Stomach smooth muscle (tissue), 2 donors: ENCODE measurements at regions not wholly inside any gene's neighbourhood (a gene's known extent, or its start where the extent isn't known, plus 50 kb on each side); places are given as distances from the start of the nearest gene placed in this dataset.
"Not testable (repeated sequence)": the region's sequence is repeated elsewhere in the genome, so short reads cannot be mapped to it uniquely, and the experiment has no call there.

Source experiments
- H3K27ac ChIP-seq: one replicate; pipeline ENCODE4 v1.7.0; 2013; ENCODE audit warnings: mild to moderate bottlenecking, low read length, inconsistent platforms
- H3K27me3 ChIP-seq, 2 donors: one replicate each; pipeline ENCODE4 v1.7.0; 2013; ENCODE audit warnings: low read length in 2 of 2; ENCODE audit not compliant: insufficient read depth in 2 of 2, control insufficient read depth in 1 of 2
- H3K36me3 ChIP-seq, 2 donors: one replicate each; pipeline ENCODE4 v1.7.0; 2013; ENCODE audit warnings: low read length in 2 of 2; ENCODE audit not compliant: control insufficient read depth in 2 of 2, insufficient read depth in 2 of 2
- H3K4me1 ChIP-seq: one replicate; pipeline ENCODE4 v1.7.0; 2013; ENCODE audit warnings: low read length; ENCODE audit not compliant: control insufficient read depth, insufficient read depth
- H3K4me3 ChIP-seq, 2 donors: one replicate each; pipeline ENCODE4 v1.7.0; 2013; ENCODE audit warnings: low read length in 2 of 2
- H3K9ac ChIP-seq, 2 donors: one replicate each; pipeline ENCODE4 v1.7.0; 2013; ENCODE audit warnings: low read length in 2 of 2, mild to moderate bottlenecking in 1 of 2
- H3K9me3 ChIP-seq, 2 donors: one replicate each; pipeline ENCODE4 v1.7.0; 2013; ENCODE audit warnings: low read length in 2 of 2; ENCODE audit not compliant: control insufficient read depth in 2 of 2
- donor health status: healthy.
- donor health status: Pancreatic carcinoma.

DNA sequence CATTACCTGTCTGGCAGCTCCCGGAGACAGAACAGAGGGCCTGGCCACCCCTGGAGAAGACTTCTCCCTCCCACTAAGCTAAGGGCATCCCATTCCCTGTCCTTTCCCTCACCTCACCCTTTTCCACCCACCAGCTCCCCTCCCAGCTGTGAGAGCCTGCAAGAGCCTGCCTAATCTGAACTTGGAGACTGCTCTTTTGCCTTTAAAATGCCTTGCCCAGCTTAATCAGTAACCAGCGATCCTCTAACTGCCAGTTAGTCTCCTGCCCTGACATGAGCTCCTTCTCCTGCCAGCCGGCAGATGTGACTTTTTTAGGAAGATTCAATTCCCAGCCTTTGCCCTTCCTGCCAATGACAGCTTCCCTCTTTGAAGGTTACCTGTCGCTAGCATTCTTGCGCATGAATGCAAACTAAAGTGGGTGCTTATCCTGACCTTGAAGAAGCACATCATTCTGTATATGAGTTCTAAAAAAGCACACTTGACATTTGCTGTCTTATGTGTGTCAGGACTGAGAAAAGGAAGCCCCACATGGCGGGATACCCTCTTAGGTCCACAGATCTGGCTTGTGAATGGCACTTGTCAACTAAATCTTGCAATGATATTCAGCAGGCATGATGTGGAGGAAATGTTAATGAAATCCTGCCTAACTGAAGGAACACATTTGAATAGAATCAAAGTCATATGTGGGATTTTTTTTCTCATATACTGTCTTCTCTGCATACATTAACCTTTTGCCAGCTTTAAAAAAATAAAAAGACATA, 411.2 kb upstream of the SLC30A5 start:
- H3K36me3 ChIP-seq, result no peaks in the 10 kb centered on the region
- H3K9ac ChIP-seq, result no peak overlapping the region
- H3K9me3 ChIP-seq, result no peaks in the 10 kb centered on the region
- H3K27me3 ChIP-seq, result no peaks in the 10 kb centered on the region
- H3K4me3 ChIP-seq, result no peak overlapping the region
- H3K27ac ChIP-seq, result no peak overlapping the region
- no peaks in the 10 kb centered on the region for H3K4me1 ChIP-seq

DNA sequence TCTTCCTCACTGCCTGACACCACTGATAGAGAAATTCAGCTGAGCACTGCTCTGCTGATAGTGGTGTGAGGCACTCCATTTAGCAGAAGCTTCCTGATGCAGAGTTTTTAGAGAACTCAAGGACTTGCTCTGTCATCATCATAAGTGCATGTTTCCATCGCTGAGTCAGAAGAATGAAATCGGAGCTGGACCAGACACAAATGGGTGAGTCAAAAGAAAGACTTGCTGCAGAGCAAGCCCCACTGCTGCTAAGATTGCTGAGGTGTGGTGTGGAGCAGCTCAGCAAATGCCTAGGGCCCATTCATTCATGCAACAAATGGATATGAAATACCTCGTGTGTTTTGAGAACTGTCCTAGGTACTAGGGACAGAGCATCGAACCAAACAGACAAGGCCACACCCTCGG, 410.2 kb upstream of the SLC30A5 start:
- H3K36me3 ChIP-seq, result no peaks in the 10 kb centered on the region
- no peak overlapping the region for H3K4me3 ChIP-seq
- no peak overlapping the region for H3K27ac ChIP-seq
- H3K4me1 ChIP-seq, result no peaks in the 10 kb centered on the region
- H3K9me3 ChIP-seq, result no peaks in the 10 kb centered on the region
- no peak overlapping the region for H3K9ac ChIP-seq
- H3K27me3 ChIP-seq, result no peaks in the 10 kb centered on the region

DNA sequence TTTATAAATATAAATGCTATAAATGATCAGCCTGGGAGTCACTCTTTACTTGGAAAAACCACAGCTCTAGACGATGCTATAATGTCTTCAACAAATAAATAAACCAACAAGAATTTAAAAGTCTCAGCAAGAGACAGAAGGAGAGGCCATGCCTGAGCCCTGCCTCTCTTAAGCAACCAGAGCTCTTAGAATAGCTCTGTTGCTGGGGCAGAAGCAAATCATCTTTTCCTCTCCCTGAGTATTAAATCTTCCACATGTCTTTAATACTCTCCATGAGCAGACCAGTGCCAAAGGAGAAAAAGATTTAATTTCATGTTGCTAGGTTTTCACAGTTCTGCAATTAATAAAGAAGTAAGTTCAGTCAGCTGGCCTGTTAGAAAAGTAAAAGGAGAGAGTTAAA, 408.0 kb upstream of the SLC30A5 start:
- no peaks in the 10 kb centered on the region for H3K36me3 ChIP-seq
- H3K4me3 ChIP-seq, result no peak overlapping the region
- no peaks in the 10 kb centered on the region for H3K4me1 ChIP-seq
- no peak overlapping the region for H3K27ac ChIP-seq
- H3K9ac ChIP-seq, result no peak overlapping the region
- no peaks in the 10 kb centered on the region for H3K9me3 ChIP-seq
- H3K27me3 ChIP-seq, result no peaks in the 10 kb centered on the region

DNA sequence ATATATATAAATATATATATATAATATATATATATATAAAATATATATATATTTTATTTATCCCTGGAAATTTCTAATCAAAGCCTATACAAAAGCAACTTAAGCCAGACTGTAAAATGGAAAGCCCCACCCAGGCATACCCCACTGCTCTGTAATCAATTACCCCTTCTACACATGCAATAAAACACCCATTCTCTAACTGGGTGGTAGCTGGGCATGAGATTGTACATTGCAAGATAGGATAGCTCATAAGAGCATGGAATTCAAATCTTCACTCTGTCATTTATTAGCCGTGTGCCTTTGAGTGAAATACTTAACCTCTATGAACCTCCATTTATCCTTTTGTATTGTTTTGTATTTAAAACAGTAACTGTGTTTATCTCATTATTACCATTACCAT, 405.3 kb upstream of the SLC30A5 start:
- Histone ChIP-seq H3K27ac (no peak overlapping the region), H3K4me1 (no peaks in the 10 kb centered on the region), H3K4me3 (no peak overlapping the region), H3K9me3 (no peaks in the 10 kb centered on the region), H3K36me3 (no peaks in the 10 kb centered on the region), H3K27me3 (no peaks in the 10 kb centered on the region), H3K9ac (no peak overlapping the region)

DNA sequence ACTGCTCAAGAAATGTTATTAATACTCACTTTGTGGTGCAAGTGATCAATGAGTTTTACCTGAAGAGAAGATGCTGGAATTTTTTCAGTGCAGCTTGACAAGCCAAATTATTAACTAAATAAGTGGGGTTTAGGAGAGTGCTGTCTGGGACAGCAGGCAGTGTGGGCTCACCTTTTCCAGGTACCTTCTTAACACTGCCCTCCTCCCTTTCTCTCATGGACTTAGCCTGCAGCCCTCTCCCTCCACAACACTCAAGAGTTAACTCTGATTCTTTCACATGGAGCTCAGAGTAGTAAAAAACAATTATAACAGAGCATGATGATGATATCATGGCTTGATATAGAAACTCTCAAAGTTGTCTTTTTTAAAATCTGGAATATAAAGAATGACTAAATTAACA, 404.8 kb upstream of the SLC30A5 start:
- Histone ChIP-seq H3K36me3 (no peaks in the 10 kb centered on the region), H3K27me3 (no peaks in the 10 kb centered on the region), H3K27ac (no peak overlapping the region), H3K9me3 (no peaks in the 10 kb centered on the region), H3K4me1 (no peaks in the 10 kb centered on the region), H3K9ac (no peak overlapping the region), H3K4me3 (no peak overlapping the region)

DNA sequence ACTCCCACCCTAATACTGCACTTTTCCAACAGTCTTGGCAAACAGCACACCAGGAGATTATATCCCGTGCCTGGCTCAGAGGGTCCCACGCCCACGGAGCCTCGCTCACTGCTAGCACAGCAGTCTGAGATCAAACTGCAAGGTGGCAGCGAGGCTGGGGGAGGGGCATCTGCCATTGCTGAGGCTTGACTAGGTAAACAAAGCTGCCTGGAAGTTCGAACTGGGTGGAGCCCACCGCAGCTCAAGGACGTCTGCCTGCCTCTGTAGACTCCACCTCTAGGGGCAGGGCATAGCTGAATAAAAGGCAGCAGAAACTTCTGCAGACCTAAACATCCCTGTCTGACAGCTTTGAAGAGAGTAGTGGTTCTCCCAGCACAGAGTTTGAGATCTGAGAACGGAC, 401.9 kb upstream of the SLC30A5 start:
- H3K27ac ChIP-seq, H3K4me3 ChIP-seq, H3K9me3 ChIP-seq, H3K9ac ChIP-seq, H3K4me1 ChIP-seq, H3K36me3 ChIP-seq, H3K27me3 ChIP-seq: not testable (repeated sequence)

DNA sequence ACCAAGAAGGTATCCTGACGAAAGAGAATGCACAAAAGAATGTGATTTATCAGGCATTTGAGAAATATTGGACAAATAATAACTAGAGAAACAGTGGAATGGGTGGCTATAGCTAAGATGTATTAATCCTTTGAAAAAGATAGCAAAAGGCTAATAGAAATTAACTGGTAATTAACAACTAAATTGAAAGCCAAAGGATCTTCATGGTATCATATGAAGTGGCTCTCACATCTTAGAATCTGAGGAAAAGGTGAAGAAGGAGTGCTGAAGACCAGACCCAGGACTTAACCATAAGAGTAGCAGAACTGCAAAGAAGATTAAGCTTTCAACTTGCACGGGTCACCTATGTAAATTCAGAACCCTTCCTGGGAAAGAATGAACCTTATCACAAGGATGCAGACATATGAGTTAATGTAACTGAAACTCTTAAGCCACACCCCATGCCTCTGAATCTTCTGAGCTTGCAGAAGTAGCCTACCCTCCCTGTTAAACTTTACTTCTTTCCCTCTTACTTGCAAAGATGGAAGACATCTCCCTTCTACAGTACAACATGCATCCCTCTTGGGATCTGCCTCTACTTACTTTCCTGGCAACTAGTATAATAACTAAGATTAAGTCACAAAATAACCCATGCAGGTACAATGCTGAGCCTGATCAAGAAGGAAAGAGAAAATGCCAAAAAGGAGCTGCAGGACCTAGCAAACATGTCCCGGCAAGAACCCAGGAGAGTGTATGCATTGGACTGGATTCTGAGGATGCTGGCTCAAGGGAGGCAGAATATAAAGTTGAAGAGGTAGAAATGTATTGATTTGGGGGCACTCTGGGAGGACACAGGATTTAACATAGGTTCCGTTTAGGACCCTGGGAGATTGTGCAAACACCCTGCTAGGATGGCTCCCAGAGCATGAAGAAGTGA, 395.5 kb upstream of the SLC30A5 start:
- H3K27ac ChIP-seq, result no peak overlapping the region
- H3K9ac ChIP-seq, result no peak overlapping the region
- H3K36me3 ChIP-seq, result no peaks in the 10 kb centered on the region
- H3K4me1 ChIP-seq, result no peaks in the 10 kb centered on the region
- H3K27me3 ChIP-seq, result no peaks in the 10 kb centered on the region
- H3K4me3 ChIP-seq, result no peak overlapping the region
- peaks cover 0 to 5% of the 10 kb centered on the region in 2 donors for H3K9me3 ChIP-seq

DNA sequence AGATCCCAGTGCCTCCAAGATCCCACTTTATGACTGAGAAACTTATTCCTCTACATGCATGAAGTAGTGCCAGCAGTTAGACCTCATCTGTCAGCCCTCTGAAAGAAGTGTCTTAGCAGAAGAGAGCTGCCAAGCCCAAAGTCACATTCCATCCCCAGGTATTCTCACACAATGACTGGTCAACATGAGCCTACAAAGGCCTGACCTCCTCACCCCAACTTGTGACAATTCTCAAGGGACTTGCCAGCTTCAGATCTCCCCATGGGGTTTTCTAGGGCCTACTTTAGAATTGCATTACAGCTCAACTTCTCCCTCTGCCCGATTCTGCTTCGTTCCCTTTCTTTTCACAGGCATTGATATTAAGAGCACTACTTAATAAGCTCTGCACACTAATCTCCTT, 393.8 kb upstream of the SLC30A5 start:
- H3K9me3 ChIP-seq, result peaks cover 0 to 5% of the 10 kb centered on the region in 2 donors
- H3K4me3 ChIP-seq, result no peak overlapping the region
- H3K9ac ChIP-seq, result no peak overlapping the region
- H3K36me3 ChIP-seq, result no peaks in the 10 kb centered on the region
- no peaks in the 10 kb centered on the region for H3K27me3 ChIP-seq
- H3K4me1 ChIP-seq, result no peaks in the 10 kb centered on the region
- no peak overlapping the region for H3K27ac ChIP-seq

DNA sequence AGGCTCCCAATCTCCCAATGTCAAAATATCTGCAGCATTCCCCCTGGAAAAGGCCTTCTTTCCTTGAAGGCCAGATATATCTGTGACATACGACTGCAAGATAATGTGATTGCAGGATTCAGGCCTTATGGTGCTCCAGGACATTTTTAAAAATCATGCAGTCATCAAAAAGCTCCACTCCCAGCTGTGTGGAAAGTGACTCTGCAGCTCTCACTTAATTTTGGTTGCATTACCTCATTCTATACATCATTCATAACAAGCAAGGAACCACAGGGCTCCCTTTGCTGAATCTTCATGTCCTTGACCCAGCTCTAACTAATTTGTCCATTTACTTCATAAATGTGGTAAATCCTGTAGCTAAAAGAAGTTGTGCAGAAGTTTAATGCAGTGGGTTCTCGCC, 386.2 kb upstream of the SLC30A5 start:
- H3K36me3 ChIP-seq, result no peaks in the 10 kb centered on the region
- H3K9ac ChIP-seq, result no peak overlapping the region
- H3K4me3 ChIP-seq, result no peak overlapping the region
- no peaks in the 10 kb centered on the region for H3K4me1 ChIP-seq
- H3K27ac ChIP-seq, result no peak overlapping the region
- H3K27me3 ChIP-seq, result no peaks in the 10 kb centered on the region
- no peaks in the 10 kb centered on the region for H3K9me3 ChIP-seq

DNA sequence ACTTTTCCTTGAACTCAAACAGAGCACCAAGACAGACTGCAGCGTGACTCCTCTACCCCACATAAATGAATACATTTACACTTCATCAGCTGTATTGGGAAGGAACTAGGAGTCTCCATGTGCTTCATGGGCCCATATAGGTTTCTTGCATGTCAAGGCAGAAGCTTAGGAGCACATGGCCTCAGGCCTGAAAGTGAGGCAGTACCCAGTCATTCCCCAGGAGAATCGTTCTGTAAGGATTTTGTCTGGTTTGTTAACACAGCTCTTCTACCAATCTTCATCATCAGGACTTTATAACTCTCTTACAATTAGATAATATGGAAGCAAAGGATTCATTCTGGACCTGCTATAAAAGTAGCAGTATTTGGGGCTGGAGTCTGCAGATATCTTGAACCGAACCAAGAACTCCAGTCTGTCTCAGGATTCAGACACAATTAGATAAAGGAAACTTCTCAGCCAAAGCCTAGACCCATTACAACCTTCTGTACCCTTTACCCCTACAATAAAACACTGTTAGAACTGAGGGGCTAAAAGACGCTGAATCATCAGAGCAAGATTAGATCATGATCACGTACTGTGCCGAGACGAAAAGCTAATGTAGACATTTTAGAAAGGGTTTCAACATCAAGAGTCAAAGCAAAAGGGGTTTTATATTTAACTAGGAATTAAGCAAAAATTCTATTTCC, 385.5 kb upstream of the SLC30A5 start:
- Histone ChIP-seq H3K9ac (no peak overlapping the region), H3K4me1 (no peaks in the 10 kb centered on the region), H3K27ac (no peak overlapping the region), H3K9me3 (no peaks in the 10 kb centered on the region), H3K27me3 (no peaks in the 10 kb centered on the region), H3K4me3 (no peak overlapping the region), H3K36me3 (no peaks in the 10 kb centered on the region)
